Small intestine (tissue), 7 donors: ENCODE measurements at regions not wholly inside any gene's neighbourhood (a gene's known extent, or its start where the extent isn't known, plus 50 kb on each side); places are given as distances from the start of the nearest gene placed in this dataset.

Experiments used
- DNase-seq, 2 donors: peaks; one replicate each; pipeline versions ENCODE4 v3.0.0 to v3.0.0-alpha.2; 2013
- FAIRE-seq: peaks from 2 replicates; lab custom pipeline; 2012; peaks lifted over from hg19 to GRCh38; lab: Jason Lieb, UNC
- H3K27ac ChIP-seq, 3 donors: one replicate each; pipeline ENCODE4 v1.5.1; 2013; ENCODE audit warnings: low read length in 2 of 3, mild to moderate bottlenecking in 2 of 3, control low read depth in 1 of 3, inconsistent platforms in 1 of 3, low read depth in 1 of 3, moderate library complexity in 1 of 3
- H3K27me3 ChIP-seq, 3 donors: one replicate each; pipeline ENCODE4 v1.6.1; 2013; ENCODE audit warnings: low read length in 3 of 3, inconsistent platforms in 1 of 3; ENCODE audit not compliant: control insufficient read depth in 3 of 3, insufficient read depth in 3 of 3
- H3K36me3 ChIP-seq, 3 donors: one replicate each; pipeline ENCODE4 v1.6.1; 2013; ENCODE audit warnings: low read length in 3 of 3, inconsistent platforms in 1 of 3, low read depth in 1 of 3, mild to moderate bottlenecking in 1 of 3, moderate library complexity in 1 of 3; ENCODE audit not compliant: control insufficient read depth in 3 of 3, insufficient read depth in 2 of 3
- H3K4me1 ChIP-seq, 3 donors: one replicate each; pipeline ENCODE4 v1.6.1; 2013; ENCODE audit warnings: low read length in 2 of 3, inconsistent platforms in 1 of 3, low read depth in 1 of 3, mild to moderate bottlenecking in 1 of 3, moderate library complexity in 1 of 3; ENCODE audit not compliant: control insufficient read depth in 3 of 3, insufficient read depth in 2 of 3
- H3K4me3 ChIP-seq, 3 donors: one replicate each; pipeline ENCODE4 v1.5.1; 2013; ENCODE audit warnings: low read length in 3 of 3, control low read depth in 1 of 3, inconsistent platforms in 1 of 3, low read depth in 1 of 3, mild to moderate bottlenecking in 1 of 3, moderate library complexity in 1 of 3
- H3K9me3 ChIP-seq, 2 donors: one replicate each; pipeline ENCODE4 v1.6.1; 2013; ENCODE audit warnings: low read depth in 1 of 2, low read length in 1 of 2; ENCODE audit not compliant: control insufficient read depth in 2 of 2, insufficient read depth in 1 of 2
- WGBS, 3 donors: extraction: QIAGEN DNeasy Blood & Tissue Kit; methylation state at CpG; one replicate each; pipeline ENCODE4 v1.1.7; 2013; 5-methylcytosine and 5-hydroxymethylcytosine counted together
- donor health status: healthy with polysubstance abuse.
- donor health status: control.
- donor health status: control.
- donor health status: Bipolar disorder and iron deficiency.
- donor health status: healthy.

- Histone ChIP-seq H3K4me1 (no peaks in the 10 kb centered on the region), H3K36me3 (no peaks in the 10 kb centered on the region), H3K27me3 (no peaks in the 10 kb centered on the region), H3K27ac (no peak overlapping the region), H3K9me3 (no peaks in the 10 kb centered on the region), H3K4me3 (no peak overlapping the region)
- DNase-seq = no peak
- WGBS, 3 donors = 82 to 86% (median 85%) methylated on average over 6 of the region's 6 CpGs
- FAIRE-seq = no peak
These were observed 455.5 kb downstream of the EIPR1 start for GRCh38 chr2:2922156-2922555.

- no peak for DNase-seq
- no peak for FAIRE-seq
- Histone ChIP-seq H3K27ac (no peak overlapping the region), H3K9me3 (no peaks in the 10 kb centered on the region), H3K27me3 (no peaks in the 10 kb centered on the region), H3K36me3 (no peaks in the 10 kb centered on the region), H3K4me3 (no peak overlapping the region), H3K4me1 (no peaks in the 10 kb centered on the region)
- 91 to 96% (median 92%) methylated on average over 16 of the region's 16 CpGs for WGBS, 3 donors
These were observed 456.5 kb downstream of the EIPR1 start for GRCh38 chr2:2921011-2921720.

- DNase-seq (no peak), FAIRE-seq (no peak)
- H3K27me3 ChIP-seq = no peaks in the 10 kb centered on the region
- WGBS, 3 donors = 68 to 73% (median 70%) methylated on average over 10 of the region's 10 CpGs
- no peak overlapping the region for H3K4me3 ChIP-seq
- H3K27ac ChIP-seq = no peak overlapping the region
- H3K4me1 ChIP-seq = no peaks in the 10 kb centered on the region
- H3K9me3 ChIP-seq = no peaks in the 10 kb centered on the region
- H3K36me3 ChIP-seq = no peaks in the 10 kb centered on the region
These were observed 457.8 kb downstream of the EIPR1 start for GRCh38 chr2:2919574-2920365.

GRCh38 chr2:2919026-2919425 lies 458.6 kb downstream of the EIPR1 start:
- WGBS, 3 donors = 76 to 89% (median 81%) methylated on average over 3 to 5 of the region's 5 CpGs
- no peak overlapping the region for H3K4me3 ChIP-seq
- H3K9me3 ChIP-seq = no peaks in the 10 kb centered on the region
- FAIRE-seq = no peak
- no peak for DNase-seq
- no peaks in the 10 kb centered on the region for H3K4me1 ChIP-seq
- no peak overlapping the region for H3K27ac ChIP-seq
- H3K36me3 ChIP-seq = no peaks in the 10 kb centered on the region
- H3K27me3 ChIP-seq = no peaks in the 10 kb centered on the region

- 88 to 90% (median 89%) methylated on average over 5 of the region's 5 CpGs for WGBS, 3 donors
- no peaks in the 10 kb centered on the region for H3K9me3 ChIP-seq
- DNase-seq (no peak), FAIRE-seq (no peak)
- no peaks in the 10 kb centered on the region for H3K4me1 ChIP-seq
- H3K27me3 ChIP-seq = no peaks in the 10 kb centered on the region
- H3K36me3 ChIP-seq = no peaks in the 10 kb centered on the region
- H3K27ac ChIP-seq = no peak overlapping the region
- H3K4me3 ChIP-seq = no peak overlapping the region
These were observed 461.0 kb downstream of the EIPR1 start for GRCh38 chr2:2916621-2917020.

GRCh38 chr2:2914252-2914651 lies 463.4 kb downstream of the EIPR1 start:
- no peak for FAIRE-seq
- WGBS, 3 donors = 92 to 96% (median 92%) methylated on average over 8 of the region's 8 CpGs

GRCh38 chr2:2913601-2914120 lies 464.0 kb downstream of the EIPR1 start:
- Histone ChIP-seq H3K27ac (no peak overlapping the region), H3K4me1 (no peaks in the 10 kb centered on the region), H3K27me3 (no peaks in the 10 kb centered on the region), H3K4me3 (no peak overlapping the region), H3K36me3 (no peaks in the 10 kb centered on the region), H3K9me3 (no peaks in the 10 kb centered on the region)
- 83 to 86% (median 86%) methylated on average over 13 of the region's 13 CpGs for WGBS, 3 donors
- FAIRE-seq (no peak), DNase-seq (no peak)

More at GRCh38 chr2:2914252-2914651, 463.4 kb downstream of the EIPR1 start:
- Histone ChIP-seq H3K27ac (no peak overlapping the region), H3K36me3 (no peaks in the 10 kb centered on the region), H3K4me3 (no peak overlapping the region), H3K9me3 (no peaks in the 10 kb centered on the region), H3K4me1 (no peaks in the 10 kb centered on the region), H3K27me3 (no peaks in the 10 kb centered on the region)
- no peak for DNase-seq

GRCh38 chr2:2912731-2913130 lies 464.9 kb downstream of the EIPR1 start:
- Histone ChIP-seq H3K4me1 (no peaks in the 10 kb centered on the region), H3K4me3 (no peak overlapping the region), H3K27me3 (no peaks in the 10 kb centered on the region), H3K27ac (no peak overlapping the region), H3K36me3 (no peaks in the 10 kb centered on the region), H3K9me3 (no peaks in the 10 kb centered on the region)
- WGBS, 3 donors = 82 to 90% (median 84%) methylated on average over 10 of the region's 10 CpGs
- FAIRE-seq (no peak), DNase-seq (no peak)
